ENCODE measurements at regions not wholly inside any gene's neighbourhood (a gene's known extent, or its start where the extent isn't known, plus 50 kb on each side); places are given as distances from the start of the nearest gene placed in this dataset.
A peak's percentile ranks its signal among the peaks of the same experiment; 100 is the strongest.
"Not testable (repeated sequence)": the region's sequence is repeated elsewhere in the genome, so short reads cannot be mapped to it uniquely, and the experiment has no call there.

DNA sequence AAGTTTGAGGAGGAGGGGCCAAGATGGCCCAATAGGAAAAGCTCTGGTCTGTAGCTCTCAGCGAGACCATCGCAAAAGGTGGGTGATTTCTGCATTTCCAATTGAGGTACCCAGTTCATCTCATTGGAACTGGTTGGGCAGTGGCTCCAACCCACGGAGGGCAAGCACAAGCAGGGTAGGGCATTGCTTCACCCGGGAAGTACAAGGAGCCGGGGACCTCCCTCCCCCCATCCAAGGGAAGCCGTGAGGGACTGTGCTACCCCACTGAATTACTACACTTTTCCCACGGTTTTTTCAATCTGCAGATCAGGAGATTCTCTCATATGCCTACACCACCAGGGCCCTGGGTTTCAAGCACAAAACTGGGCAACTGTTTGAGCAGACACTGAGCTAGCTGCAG, 58.0 kb upstream of the EFCAB3 start:
- no peak for DNase-seq

DNA sequence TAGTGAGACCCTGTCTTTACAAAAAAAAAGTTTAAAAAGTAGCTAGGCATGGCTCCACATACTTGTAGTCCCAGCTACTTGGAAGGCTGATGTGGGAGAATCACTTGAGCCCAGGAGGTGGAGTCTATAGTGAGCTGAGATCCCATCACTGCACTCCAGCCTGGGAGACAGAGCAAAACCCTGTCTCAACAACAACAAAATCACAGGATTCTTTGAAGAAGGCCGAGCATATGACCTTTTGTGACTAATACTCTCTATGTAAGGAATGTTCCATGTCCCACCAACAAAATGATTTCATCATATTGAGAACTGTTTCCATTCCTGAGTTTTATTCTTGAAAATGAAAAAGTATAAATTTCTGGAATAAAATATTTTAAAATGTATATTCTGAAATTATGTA, 58.9 kb upstream of the EFCAB3 start:
- DNase-seq, result no peak

DNA sequence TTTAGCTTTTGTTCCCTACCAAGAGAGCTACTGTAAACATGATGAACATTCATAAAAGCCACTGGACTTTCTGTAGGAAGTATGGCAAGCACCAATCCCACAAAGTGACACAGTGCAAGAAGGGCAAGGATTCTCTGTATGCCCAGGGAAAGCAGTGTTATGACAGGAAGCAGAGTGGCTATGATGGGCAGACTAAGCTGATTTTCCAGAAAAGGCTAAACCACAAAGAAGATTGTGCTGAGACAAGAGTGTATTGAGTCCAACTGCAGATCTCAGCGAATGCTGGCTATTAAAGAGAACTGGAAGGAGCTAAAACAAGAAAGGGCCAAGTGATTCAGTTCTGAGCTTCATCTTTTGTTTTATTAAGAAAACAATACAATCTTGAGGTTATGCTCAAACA, 60.5 kb upstream of the EFCAB3 start:
- no peak for DNase-seq

DNA sequence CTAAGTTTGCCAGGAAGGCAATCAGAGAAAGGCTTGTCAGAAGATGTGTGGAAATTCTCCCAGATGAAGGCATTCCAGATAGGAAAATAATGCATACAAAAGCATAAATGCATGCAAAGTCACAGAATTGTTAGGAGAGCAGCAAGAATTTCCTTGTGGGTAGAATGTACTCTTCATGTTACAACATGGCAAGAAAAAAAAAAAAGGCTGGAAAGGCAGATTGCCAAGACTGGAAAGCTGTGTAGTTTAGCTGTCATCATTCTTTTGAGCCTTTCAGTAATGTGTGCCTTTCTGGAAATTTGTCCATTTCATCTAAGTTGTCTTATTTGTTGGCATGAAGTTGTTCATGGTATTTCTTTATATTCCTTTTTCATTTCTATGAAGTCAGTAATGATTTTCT, 71.0 kb upstream of the EFCAB3 start:
- DNase-seq, result no peak

DNA sequence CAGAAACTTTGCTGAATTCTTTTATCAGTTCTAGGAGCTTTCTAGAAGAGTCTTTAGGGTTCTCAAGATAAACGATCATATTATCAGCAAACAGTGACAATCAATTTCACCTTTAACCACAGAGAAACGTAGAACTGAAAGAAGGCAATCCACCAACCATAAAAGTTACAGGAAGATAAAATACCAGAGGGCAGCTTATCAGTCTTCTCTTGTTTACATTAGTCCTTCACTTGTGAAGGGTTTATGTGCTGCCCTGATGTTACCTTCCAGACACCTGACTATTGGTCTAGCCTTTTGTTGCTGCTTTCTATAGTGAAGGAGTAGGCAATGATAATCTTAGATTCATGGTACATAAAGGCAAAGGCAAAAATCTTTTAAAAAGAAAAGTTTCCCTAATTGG, 73.2 kb upstream of the EFCAB3 start:
- DNase-seq, result no peak

DNA sequence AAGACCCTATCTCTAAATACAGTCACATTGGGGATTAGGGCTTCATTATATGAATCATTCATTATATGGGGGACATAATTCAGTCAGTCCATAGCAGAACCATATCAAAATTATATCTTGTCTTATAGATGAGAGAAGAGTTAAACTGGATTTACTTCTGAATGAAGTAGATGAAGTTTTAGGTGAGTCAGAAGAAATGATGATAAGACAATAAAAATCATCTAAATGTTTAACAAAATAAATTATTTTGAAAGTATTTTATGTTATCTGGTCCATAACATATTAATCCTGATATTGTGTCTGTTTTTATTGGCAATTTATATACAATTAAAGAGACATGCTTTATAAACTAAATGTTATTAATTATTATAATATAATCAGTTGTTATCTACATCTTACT, 76.9 kb upstream of the EFCAB3 start:
- DNase-seq, result no peak

DNA sequence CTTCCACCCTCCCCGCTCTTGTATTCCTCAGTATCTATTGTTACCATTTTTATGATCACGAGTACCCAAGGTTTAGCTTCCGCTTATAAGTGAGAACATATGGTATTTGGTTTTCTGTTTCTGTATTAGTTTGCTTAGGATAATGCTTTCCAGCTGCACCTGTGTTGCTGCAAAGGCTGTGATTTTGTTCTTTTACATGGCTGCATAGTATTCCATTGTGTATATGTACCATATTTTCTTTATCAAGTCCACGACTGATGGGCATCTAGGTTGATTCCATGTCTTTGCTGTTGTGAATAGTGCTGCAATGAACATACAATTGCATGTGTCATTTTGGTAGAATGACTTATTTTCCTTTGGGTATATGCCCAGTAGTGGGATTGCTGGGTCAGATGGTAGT, 79.7 kb upstream of the EFCAB3 start:
- no peak for DNase-seq

DNA sequence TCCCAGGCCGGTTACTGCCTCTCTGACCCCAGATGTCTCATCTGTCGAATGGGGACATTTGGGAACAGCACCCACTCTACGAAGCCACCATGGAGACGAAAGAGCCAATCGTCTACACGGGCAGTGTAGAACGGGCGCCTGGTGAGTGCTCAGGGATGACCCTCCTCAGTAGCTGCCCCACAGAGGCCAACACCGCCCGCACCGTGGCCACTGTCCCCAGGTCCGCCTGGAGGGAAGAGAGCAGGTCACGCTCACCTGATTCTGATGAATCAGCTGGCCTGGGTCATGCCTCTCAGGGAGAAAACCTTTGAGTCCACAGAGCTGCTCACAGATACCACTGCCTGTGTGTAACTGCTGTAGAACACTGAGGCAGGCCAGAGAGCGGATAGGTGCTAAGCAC, 105.1 kb upstream of the EFCAB3 start:
- not testable (repeated sequence) for DNase-seq

DNA sequence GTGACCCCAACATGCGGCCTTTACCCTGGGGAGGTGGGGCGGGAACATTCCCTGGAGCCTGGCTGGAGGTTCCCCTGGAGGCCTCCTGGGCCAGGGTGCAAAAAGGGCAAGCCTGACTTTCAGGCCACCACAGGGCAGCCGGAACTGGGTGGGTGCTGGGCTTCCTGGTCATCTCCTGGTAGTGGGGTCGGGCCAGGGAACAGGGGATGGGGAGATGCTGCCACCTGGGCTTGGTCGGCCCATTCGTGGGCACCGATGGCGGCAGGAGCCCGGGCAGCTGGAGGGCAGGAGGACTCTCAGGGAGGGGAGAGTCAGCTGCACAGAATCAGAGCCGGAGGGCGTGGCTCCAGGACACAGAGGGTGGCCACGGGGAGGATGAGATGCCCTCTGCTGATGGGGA, 112.0 kb upstream of the EFCAB3 start:
- DNase-seq, result not testable (repeated sequence)

DNA sequence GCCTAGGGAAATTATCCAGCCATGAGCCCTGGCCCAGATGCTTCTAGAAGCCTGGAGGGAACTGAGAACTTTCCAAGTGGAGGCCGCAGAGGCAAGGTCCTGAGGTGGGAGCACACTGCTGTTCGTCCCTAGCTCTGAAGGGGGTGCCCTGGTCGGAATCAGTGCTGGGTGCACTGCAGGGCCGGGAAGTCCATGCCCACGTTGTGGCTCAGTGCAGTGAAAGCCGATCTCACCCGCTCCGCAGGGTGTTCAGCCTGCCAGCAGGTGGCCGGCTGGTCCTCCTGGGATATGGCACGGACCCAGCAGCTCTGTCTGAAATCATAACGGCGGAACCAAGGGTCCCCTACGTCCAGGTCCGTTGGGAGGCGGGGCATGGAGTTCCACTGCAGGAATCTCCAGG, 115.4 kb upstream of the EFCAB3 start:
- DNase-seq, result not testable (repeated sequence)

DNA sequence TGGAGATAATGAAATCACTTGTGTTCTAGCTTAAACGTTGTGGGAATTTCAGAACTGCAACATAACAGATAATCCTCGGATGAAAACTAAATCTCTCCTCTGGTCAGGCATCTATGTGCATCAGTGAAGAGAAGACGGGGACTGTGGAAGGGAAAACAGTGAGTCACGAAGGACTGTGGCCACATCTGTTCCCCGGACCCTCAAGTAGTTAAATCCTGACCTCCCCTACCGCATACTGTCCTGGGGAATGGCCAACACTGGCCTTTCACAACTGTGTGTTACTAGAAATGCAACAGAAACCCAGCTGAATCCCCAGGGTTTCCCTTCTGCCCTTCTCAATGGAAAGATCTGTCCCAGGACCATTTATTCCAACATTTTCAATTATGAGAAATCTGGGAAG, 124.6 kb upstream of the EFCAB3 start:
- not testable (repeated sequence) for DNase-seq

DNA sequence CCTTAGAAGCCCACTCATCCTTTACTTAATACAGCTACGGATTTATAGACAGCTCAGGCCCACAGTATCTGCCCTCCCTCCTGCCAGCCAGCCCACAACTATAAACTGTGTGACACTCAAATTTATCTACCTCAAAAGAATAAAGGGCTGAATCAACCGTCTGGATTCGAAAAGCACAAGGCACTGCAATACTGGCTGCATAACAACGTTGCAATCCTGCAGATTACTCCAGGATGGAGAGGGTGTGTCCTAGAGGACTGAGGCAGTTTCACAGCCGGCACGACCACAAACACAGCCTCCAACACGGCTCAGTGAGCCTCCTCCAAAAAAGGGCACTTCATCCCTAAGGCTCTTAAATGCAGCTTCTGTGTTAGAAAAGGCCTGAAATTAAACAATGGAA, 138.3 kb upstream of the EFCAB3 start:
- peak; percentile 3 for DNase-seq

DNA sequence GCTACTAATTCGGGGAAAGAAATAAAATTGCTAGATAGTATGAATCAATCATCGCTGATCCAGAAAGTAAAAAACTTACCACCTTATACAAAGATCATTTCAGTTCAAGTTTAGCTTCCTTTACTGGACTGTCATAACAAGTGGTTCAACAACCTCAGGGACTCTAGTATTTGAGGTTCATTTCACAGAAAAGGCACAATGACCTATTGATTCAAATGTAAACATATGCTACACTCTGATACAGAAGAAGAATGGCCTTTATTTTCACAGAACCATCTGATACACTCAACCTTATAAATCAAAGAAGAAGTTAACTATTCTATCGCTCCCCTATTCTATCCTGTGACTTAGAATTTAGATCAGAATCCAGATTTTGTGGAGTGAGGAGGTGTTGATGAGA, 140.8 kb upstream of the EFCAB3 start:
- not testable (repeated sequence) for DNase-seq

DNA sequence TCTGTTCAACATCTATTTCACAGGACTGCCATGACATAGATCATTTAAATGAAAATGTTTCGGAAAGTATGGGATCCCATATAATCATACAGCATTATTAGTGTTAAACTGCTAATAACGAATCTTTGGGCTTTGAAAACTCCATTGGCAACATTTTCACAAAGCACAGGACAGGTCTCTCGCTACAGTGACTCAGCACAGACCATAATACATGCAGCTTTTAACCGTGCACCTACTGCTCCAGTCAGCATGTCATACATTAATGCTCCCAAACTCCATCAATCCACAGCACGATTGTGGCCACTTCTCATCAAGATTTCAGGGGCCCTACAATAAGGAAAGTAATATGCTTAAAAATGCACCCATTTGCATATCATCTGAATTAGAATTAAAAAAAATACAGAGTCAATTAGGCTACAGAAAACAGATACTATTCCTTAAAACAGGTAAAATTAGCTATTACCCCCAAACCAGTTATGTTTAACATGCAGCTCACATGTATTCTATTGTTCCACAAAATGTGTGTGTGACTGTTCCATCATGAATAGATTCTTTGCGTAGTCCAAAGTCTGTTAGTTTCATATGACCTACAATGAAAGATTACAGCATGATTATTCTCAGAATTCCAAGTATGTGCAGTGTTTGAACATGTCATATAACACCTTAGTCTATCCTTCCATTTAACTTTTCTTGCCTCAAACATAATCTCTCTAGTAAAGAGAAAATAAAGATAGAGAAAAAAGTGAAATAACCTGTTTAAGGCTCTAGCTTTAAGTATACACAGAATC, 141.6 kb upstream of the EFCAB3 start:
- not testable (repeated sequence) for DNase-seq

DNA sequence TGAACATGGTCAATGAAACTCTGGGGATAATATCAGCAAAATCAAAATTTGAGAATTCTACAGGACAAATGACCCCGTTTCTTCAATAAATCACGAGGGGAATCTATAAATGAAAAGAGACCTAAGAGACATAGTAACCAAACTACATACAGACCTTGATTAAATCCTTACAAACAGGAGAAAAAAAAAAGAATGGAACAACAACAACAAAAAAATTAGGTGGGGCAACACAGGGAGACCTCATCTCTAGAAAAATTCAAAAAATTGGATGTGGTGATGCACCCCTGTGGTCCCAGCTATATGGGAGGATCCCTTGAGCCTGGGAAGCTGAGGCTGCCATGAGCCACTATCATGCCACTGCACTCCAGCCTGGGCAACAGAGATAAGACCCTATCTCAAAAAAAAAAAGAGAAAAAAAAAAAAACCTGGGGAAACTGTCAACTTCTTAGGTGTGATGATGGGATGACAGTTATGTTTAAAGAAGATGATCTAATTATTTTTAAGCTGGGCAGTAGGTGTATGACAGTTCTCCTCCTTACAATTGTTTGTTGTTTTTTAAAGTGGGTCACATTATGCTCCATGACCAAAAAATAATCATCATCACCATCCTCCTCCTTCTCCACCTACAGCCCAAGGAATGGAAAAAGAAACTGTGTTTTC, 146.4 kb upstream of the EFCAB3 start:
- DNase-seq, result not testable (repeated sequence)

DNA sequence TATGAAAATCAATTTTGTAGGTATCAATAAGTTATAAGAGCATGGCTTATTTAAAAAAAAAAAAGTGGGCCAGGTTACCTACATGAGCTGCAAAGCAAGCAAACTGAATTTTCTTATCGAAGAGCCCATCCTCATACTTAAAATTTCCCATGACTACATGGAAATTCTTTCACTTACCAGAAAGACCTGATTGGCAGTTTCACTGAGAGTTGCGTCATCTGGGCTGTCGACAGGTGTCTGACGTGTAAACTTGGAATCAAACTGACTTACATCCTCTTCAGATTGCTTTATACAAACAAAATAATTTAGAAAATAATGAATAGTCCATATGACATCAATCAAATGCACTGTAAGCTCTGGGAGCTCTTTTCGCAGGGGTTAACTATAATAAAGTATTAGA, 149.1 kb upstream of the EFCAB3 start:
- not testable (repeated sequence) for DNase-seq

DNA sequence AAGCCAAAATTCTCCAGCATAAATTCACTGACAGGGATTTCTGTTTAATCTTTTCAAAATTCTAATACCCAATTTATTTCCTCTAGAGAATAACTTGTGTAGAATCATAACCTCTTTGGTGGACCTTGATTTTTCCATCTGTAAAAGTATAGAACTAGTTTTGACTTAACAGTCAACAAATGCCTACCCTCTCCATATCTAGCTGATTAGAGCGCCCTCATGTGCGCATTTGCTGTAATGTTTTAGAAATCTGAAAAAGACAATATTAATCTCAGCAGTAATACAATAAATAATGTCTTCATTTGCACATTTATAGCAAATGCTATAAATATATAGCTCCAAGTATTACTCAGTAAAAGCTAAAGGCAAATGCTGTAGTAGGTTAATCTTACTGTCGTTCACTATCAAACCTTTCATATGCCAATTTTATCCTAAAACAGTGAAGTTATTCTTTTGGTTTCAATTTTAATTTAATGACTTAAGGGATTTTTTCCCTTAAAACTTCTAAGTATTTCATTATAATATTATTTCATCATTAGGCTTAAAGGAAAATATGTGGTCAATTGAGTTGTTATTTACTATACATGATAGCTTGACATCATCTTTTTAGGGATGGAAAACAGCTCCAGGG, 153.6 kb upstream of the EFCAB3 start:
- DNase-seq, result not testable (repeated sequence)

DNA sequence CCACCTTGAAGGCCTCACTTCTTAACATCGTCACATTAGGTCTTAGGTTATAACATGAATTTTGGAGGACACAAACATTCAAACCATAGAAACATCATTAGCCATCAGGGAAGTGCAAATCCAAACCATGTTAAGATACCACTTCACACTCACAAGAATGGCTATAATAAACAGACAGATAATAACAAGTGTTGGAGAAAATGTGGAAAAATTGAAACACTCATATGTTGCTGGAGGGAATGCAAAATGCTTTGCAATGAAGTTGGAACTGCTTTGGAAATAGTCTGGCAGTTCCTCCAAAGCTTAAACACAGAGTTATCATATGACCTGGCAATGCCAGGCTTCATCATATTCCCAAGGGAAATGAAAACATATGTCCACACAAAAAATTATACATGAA, 156.8 kb upstream of the EFCAB3 start:
- not testable (repeated sequence) for DNase-seq

DNA sequence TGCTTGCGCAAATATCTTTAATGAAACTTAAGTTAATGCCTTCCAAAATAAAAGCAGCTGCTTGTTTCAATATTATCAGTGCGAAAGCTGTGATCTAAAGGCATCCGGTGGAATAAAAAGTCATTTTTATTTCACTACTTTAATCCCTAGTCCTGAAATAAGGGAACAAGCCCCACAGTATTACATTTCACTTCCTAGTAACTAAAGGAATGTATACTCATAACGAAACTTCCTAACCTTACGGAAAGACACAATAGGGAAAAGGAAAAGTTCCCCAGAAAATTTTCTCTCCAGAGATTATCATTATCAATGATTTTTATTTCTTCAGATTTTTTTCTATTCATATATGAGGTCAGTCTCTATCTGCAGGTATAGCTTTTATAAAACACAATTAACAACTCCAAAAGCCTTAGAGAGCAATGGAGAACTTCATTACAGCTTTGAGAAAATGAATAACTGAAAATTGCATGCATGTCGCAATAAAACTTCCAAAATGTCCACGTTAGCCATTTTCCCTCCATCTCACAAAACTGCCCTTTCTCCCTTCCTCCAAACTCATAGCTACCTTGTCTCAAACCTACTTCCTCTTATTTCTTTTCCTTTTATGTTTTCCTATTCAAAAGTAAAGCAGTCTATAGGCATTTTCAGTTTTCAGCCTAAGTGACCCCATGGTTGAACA, 154.3 kb upstream of the MED13 start:
- DNase-seq, result no peak

DNA sequence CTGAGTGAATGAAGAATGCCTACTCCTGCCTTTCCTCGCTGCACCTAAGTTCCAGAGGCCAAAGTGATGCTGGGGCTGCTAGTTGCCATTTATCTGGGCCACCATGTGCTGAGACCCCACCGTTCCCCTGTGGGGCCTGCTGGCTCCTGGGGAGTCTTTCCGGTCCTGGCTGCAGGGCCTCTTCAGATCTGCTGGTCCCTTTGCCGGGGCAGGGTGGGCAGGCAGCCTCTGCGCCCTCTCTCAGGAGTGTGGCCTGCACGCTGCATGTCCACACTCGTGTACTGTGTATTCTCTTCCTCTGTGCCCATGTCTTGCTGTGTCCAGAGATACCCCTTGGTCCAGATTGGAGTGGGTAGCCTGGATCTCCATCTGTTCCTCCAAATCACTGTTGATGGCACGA, 151.8 kb upstream of the MED13 start:
- no peak for DNase-seq

DNA sequence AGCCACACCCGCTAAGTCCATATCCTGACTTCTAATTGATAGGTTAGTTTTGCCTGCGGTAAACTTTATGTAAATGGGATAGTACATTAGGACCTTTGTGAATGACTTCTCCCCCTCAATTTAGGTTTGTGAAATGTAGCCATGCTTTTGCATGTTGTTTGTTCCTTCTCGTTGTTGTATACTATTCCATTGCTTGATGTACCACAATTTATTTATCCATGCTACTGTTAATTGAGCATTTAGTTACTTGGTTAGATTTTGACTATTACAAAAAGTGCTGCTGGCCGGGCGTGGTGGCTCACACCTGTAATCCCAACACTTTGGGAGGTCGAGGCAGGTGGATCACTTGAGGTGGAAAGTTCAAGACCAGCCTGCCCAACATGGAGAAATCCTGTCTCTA, 150.8 kb upstream of the MED13 start:
- DNase-seq, result not testable (repeated sequence)

DNA sequence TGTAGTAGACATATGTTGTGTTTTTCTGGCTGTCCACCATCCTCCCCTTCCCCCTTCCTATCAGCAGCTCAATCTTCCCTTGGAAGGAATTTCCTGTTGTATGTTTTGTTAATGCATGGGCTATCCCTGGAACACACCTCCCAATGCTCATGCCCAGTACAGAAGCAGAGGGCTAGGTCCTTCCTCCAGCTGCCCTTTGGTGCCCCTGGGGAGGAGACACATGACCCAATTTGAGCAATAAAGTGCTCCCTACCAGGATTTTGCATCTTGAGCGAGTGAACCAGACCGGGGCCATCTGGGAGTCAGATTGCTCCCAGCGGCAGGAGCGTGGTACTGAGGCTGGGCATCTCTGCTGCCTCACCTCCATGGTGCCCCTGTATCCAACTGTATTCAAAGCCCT, 141.5 kb upstream of the MED13 start:
- DNase-seq, result no peak

DNA sequence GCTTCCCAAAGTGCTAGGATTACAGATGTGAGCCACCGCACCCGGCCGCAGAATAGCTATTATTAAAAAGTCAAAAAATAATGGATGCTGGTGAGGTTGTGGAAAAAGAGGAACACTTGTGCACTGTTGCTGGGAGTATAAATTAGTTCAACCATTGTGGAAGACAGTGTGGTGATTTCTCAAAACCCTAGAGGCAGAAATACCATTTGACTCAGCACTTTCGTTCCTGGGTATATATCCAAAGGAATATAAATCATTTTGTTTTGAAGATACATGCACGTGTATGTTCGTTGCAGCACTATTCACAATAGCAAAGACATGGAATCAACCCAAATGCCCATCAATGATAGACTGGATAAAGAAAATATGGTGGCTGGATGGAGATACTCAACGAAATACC, 132.1 kb upstream of the MED13 start:
- DNase-seq, result not testable (repeated sequence)

All from left kidney (tissue), 1 donor.